WTC11 (cell line): ENCODE measurements at regions not wholly inside any gene's neighbourhood (a gene's known extent, or its start where the extent isn't known, plus 50 kb on each side); places are given as distances from the start of the nearest gene placed in this dataset.
A peak's percentile ranks its signal among the peaks of the same experiment; 100 is the strongest.

ENCODE experiments used
- ATAC-seq: fragments of 200-7000 bp; cut with Tn5 transposase; 2 replicates; pipeline ENCODE4 v1.10.0; 2021; ENCODE audit warnings: mild to moderate bottlenecking, moderate library complexity
- CTCF ChIA-PET: fragments of 300-600 bp; sonication (Branson Sonifier 250); formaldehyde crosslinking; loops from one replicate; lab custom pipeline; 2021; ENCODE audit warnings: antibody characterized with exemption; lab: Charles Lee
- POLR2A ChIA-PET: fragments of 350-600 bp; sonication (Branson Sonifier 250); formaldehyde crosslinking; loops from one replicate; lab custom pipeline; 2021; ENCODE audit warnings: antibody characterized with exemption; lab: Charles Lee
- DNase-seq: peaks from one replicate; pipeline ENCODE4 v3.0.0; 2021; ENCODE audit warnings: low spot score
- H3K27ac Mint-ChIP-seq: 2 replicates; pipeline ENCODE4 v1.8.0; 2021; ENCODE audit warnings: mixed read lengths
- H3K27me3 Mint-ChIP-seq: 2 replicates; pipeline ENCODE4 v1.8.0; 2021; ENCODE audit warnings: low read depth, mild to moderate bottlenecking, moderate library complexity, mixed read lengths
- H3K36me3 Mint-ChIP-seq: 2 replicates; pipeline ENCODE4 v1.8.0; 2021; ENCODE audit warnings: mixed read lengths
- H3K4me1 Mint-ChIP-seq: 2 replicates; pipeline ENCODE4 v1.8.0; 2022; ENCODE audit warnings: mixed read lengths
- H3K4me3 Mint-ChIP-seq: 2 replicates; pipeline ENCODE4 v1.8.0; 2021; ENCODE audit warnings: mild to moderate bottlenecking, moderate library complexity, mixed read lengths
- H3K9me3 Mint-ChIP-seq: 2 replicates; pipeline ENCODE4 v1.8.0; 2021; ENCODE audit warnings: mixed read lengths
- ETV6 ChIP-seq: sonication (generic); formaldehyde crosslinking; IDR thresholded peaks from 2 replicates; pipeline ENCODE4 v1.8.1; 2022; ENCODE audit warnings: mild to moderate bottlenecking, missing genetic modification reagents
- FOXK1 ChIP-seq: sonication (generic); formaldehyde crosslinking; IDR thresholded peaks from 2 replicates; pipeline ENCODE4 v1.8.0; 2022; ENCODE audit warnings: mild to moderate bottlenecking, moderate library complexity, missing genetic modification reagents
- IRF2 ChIP-seq: sonication (generic); formaldehyde crosslinking; IDR thresholded peaks from 2 replicates; pipeline ENCODE4 v1.8.0; 2022; ENCODE audit warnings: low read depth, missing genetic modification reagents, borderline replicate concordance
- NR2C2 ChIP-seq: sonication (generic); formaldehyde crosslinking; IDR thresholded peaks from 2 replicates; pipeline ENCODE4 v1.8.0; 2022; ENCODE audit warnings: mild to moderate bottlenecking, missing genetic modification reagents
- NR3C1 ChIP-seq: sonication (generic); formaldehyde crosslinking; conservative IDR thresholded peaks from 2 replicates; pipeline ENCODE4 v1.8.1; 2023; ENCODE audit warnings: low read depth, mild to moderate bottlenecking, missing genetic modification reagents
- RORB ChIP-seq: fragments of 250-450 bp; sonication (Bioruptor Pico); IDR thresholded peaks from 2 replicates; pipeline ENCODE4 v1.9.0; 2021; ENCODE audit warnings: mild to moderate bottlenecking
- SMAD3 ChIP-seq: sonication (generic); formaldehyde crosslinking; IDR thresholded peaks from 2 replicates; pipeline ENCODE4 v1.8.0; 2022; ENCODE audit warnings: missing genetic modification reagents, mild to moderate bottlenecking, borderline replicate concordance
- TP53 ChIP-seq: sonication (generic); formaldehyde crosslinking; IDR thresholded peaks from 2 replicates; pipeline ENCODE4 v1.8.1; 2023; ENCODE audit warnings: mild to moderate bottlenecking, missing genetic modification reagents
- ZBTB21 ChIP-seq: sonication (generic); formaldehyde crosslinking; IDR thresholded peaks from 2 replicates; pipeline ENCODE4 v1.8.1; 2023; ENCODE audit warnings: mild to moderate bottlenecking, missing genetic modification reagents, borderline replicate concordance
- ZNF232 ChIP-seq: sonication (generic); formaldehyde crosslinking; IDR thresholded peaks from 2 replicates; pipeline ENCODE4 v1.8.0; 2022; ENCODE audit warnings: mild to moderate bottlenecking, missing genetic modification reagents
- ZNF423 ChIP-seq: fragments of 250-450 bp; sonication (Bioruptor Pico); IDR thresholded peaks from 2 replicates; pipeline ENCODE4 v2.1.2; 2022; ENCODE audit warnings: mild to moderate bottlenecking, moderate library complexity
- TF ChIP-seq, protein P1 (sequence below): sonication (generic); formaldehyde crosslinking; IDR thresholded peaks from 2 replicates; pipeline ENCODE4 v1.8.0; 2023; ENCODE audit warnings: missing genetic modification reagents, mild to moderate bottlenecking, borderline replicate concordance
- TF ChIP-seq, protein P2 (sequence below): fragments of 200-600 bp; IDR thresholded peaks from 2 replicates; pipeline ENCODE4 v1.8.0; 2022; ENCODE audit warnings: antibody characterized with exemption
- TF ChIP-seq, protein P3 (sequence below): fragments of 250-450 bp; sonication (Bioruptor Pico); IDR thresholded peaks from 2 replicates; pipeline ENCODE4 v1.9.0; 2021; ENCODE audit warnings: mild to moderate bottlenecking
- TF ChIP-seq, protein P4 (sequence below): sonication (generic); formaldehyde crosslinking; IDR thresholded peaks from 2 replicates; pipeline ENCODE4 v1.8.1; 2023; ENCODE audit warnings: mild to moderate bottlenecking, moderate library complexity, missing genetic modification reagents

DNA sequence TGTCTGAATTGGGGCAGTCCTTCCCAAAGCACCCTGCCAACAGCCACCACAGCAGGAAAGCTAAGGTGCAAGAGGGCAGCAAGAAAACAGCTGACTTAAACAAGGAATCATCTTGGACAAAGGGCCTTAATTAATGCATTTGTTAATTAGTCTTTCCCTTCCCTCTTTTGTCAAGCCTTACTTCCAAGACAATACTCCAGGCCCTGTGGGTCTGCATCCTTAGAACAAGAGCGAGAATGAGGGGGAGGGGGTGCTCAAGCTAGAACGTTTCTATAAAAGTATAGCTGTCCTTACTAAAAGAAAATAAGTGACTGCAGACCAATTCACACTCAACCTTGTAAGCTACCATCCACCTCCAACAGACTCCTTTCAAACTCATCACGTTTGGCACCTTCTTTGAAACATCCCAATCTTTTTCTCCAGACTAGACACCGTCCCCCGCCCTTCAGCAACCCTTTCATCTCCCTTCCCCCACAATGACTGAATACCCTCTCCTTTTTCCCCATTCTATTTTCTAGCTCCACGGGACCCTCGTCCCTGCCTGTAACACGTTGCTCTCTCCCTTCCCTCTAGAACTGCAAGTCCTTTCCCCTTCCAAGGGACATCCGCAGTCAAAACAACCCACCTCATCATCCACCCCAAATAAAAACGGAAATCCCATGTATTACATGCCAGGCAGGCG is 85.7 kb upstream of the RNF38 start (continued):
- TF ChIP-seq, protein P1, sequence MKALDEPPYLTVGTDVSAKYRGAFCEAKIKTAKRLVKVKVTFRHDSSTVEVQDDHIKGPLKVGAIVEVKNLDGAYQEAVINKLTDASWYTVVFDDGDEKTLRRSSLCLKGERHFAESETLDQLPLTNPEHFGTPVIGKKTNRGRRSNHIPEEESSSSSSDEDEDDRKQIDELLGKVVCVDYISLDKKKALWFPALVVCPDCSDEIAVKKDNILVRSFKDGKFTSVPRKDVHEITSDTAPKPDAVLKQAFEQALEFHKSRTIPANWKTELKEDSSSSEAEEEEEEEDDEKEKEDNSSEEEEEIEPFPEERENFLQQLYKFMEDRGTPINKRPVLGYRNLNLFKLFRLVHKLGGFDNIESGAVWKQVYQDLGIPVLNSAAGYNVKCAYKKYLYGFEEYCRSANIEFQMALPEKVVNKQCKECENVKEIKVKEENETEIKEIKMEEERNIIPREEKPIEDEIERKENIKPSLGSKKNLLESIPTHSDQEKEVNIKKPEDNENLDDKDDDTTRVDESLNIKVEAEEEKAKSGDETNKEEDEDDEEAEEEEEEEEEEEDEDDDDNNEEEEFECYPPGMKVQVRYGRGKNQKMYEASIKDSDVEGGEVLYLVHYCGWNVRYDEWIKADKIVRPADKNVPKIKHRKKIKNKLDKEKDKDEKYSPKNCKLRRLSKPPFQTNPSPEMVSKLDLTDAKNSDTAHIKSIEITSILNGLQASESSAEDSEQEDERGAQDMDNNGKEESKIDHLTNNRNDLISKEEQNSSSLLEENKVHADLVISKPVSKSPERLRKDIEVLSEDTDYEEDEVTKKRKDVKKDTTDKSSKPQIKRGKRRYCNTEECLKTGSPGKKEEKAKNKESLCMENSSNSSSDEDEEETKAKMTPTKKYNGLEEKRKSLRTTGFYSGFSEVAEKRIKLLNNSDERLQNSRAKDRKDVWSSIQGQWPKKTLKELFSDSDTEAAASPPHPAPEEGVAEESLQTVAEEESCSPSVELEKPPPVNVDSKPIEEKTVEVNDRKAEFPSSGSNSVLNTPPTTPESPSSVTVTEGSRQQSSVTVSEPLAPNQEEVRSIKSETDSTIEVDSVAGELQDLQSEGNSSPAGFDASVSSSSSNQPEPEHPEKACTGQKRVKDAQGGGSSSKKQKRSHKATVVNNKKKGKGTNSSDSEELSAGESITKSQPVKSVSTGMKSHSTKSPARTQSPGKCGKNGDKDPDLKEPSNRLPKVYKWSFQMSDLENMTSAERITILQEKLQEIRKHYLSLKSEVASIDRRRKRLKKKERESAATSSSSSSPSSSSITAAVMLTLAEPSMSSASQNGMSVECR (CRISPR knock-in tag), result peak; percentile 48; the same call in 1 of the 2 replicates
- TF ChIP-seq FOXK1 (CRISPR knock-in tag) (no peak), ZNF232 (no peak)

DNA sequence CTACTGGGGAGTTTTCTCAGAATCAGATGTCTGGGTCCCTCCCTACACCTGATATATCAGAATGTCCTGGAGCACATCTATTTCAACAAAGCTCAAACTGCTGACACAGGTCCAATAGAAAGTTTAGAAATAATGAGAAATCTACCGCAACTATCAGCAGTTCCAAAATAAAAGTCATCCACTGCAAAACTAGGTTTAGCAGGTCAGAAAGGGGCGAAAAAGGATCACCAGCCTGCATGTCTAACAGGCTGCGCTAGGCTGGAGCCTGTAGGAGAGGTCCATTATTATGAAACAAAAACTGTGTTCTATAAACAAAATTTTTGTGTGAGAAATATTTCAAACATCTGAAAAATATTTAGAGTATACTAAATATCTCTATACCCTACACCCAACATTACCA is 84.1 kb upstream of the RNF38 start:
- ChIA-PET CTCF (no interaction called here), POLR2A (no interaction called here)
- Mint-ChIP-seq H3K27me3 (no peaks in the 10 kb centered on the region), H3K4me3 (peak overlapping the region; percentile 32), H3K4me1 (peaks cover 60% of the 10 kb centered on the region), H3K9me3 (no peaks in the 10 kb centered on the region), H3K27ac (peak overlapping the region; percentile 61), H3K36me3 (no peaks in the 10 kb centered on the region)
- DNase-seq (no peak), ATAC-seq (no peak)
- no peak for TF ChIP-seq NR3C1
- TF ChIP-seq, protein P2, sequence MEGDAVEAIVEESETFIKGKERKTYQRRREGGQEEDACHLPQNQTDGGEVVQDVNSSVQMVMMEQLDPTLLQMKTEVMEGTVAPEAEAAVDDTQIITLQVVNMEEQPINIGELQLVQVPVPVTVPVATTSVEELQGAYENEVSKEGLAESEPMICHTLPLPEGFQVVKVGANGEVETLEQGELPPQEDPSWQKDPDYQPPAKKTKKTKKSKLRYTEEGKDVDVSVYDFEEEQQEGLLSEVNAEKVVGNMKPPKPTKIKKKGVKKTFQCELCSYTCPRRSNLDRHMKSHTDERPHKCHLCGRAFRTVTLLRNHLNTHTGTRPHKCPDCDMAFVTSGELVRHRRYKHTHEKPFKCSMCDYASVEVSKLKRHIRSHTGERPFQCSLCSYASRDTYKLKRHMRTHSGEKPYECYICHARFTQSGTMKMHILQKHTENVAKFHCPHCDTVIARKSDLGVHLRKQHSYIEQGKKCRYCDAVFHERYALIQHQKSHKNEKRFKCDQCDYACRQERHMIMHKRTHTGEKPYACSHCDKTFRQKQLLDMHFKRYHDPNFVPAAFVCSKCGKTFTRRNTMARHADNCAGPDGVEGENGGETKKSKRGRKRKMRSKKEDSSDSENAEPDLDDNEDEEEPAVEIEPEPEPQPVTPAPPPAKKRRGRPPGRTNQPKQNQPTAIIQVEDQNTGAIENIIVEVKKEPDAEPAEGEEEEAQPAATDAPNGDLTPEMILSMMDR, result no peak
- TF ChIP-seq, protein P3, sequence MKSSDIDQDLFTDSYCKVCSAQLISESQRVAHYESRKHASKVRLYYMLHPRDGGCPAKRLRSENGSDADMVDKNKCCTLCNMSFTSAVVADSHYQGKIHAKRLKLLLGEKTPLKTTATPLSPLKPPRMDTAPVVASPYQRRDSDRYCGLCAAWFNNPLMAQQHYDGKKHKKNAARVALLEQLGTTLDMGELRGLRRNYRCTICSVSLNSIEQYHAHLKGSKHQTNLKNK (CRISPR knock-in tag), result no peak

DNA sequence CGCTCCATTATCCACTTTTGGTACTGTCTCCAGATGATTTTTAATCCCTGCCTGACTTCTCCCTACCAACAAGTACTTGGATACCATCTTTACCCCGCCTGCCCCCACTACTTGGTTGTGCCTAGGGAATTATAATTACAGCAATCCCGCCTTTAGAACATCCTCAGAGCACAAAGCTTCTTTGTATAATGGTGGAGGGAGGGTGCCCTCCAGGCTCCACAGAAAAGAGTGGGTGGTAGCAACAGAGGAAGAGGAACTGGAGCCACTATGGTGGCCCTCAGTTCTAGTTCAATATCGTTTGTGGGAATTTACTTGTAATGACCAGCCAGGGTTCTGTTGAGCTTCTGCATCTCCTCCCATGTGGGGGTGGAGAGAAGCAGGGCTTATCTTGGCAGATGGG is 79.0 kb upstream of the RNF38 start:
- Mint-ChIP-seq H3K36me3 (no peaks in the 10 kb centered on the region), H3K4me1 (peaks cover 39% of the 10 kb centered on the region)
- no peak for ATAC-seq
- CTCF ChIA-PET, result interaction anchor here (0.6 to 1.5 kb wide), 2 partner anchors 71 to 72 kb away, joined by 3 to 5 read pairs; no protein-coding TSS in a partner anchor
- TF ChIP-seq NR2C2 (CRISPR knock-in tag), result no peak
- TF ChIP-seq TP53, result no peak
- TF ChIP-seq, protein P4, sequence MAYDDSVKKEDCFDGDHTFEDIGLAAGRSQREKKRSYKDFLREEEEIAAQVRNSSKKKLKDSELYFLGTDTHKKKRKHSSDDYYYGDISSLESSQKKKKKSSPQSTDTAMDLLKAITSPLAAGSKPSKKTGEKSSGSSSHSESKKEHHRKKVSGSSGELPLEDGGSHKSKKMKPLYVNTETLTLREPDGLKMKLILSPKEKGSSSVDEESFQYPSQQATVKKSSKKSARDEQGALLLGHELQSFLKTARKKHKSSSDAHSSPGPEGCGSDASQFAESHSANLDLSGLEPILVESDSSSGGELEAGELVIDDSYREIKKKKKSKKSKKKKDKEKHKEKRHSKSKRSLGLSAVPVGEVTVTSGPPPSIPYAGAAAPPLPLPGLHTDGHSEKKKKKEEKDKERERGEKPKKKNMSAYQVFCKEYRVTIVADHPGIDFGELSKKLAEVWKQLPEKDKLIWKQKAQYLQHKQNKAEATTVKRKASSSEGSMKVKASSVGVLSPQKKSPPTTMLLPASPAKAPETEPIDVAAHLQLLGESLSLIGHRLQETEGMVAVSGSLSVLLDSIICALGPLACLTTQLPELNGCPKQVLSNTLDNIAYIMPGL (CRISPR knock-in tag), result no peak
- no peak for TF ChIP-seq ETV6 (CRISPR knock-in tag)
- no peak for TF ChIP-seq SMAD3 (CRISPR knock-in tag)
- TF ChIP-seq RORB, result no peak
- TF ChIP-seq, all 79 proteins: peak for 0
- Mint-ChIP-seq H3K4me3 (no peak overlapping the region), H3K9me3 (no peaks in the 10 kb centered on the region), H3K27me3 (no peaks in the 10 kb centered on the region), H3K27ac (peak overlapping the region; percentile 67)
- POLR2A ChIA-PET, result no interaction called here
- DNase-seq, result no peak

DNA sequence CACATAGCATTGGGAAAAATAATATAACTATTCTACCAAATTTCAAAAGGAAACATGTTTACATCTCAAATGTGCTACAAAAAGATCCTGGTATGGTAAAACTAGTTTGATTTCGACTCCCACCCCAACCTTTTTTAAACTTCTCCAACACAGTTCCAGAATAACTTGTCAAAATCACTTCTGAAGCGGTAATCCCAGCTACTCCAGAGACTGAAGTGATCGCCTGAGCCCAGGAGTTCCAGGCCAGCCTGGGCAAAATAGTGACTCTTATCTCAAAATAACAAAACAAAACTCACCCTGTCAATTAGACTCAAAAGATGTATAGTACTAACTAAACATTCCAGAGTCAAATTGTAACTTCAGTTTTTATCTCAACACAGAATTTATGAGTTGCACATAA is 71.3 kb upstream of the RNF38 start:
- H3K27me3 Mint-ChIP-seq, result no peaks in the 10 kb centered on the region
- POLR2A ChIA-PET, result no interaction called here
- ATAC-seq (no peak), DNase-seq (no peak)
- 0 out of 2 replicates have a peak, but pooled peaks cover 4% of the 10 kb centered on the region for H3K36me3 Mint-ChIP-seq
- CTCF ChIA-PET, result interaction anchor here (0.8 kb wide), 1 partner anchor 64 kb away, joined by 4 read pairs; no protein-coding TSS in a partner anchor
- no peak overlapping the region for H3K4me3 Mint-ChIP-seq
- H3K4me1 Mint-ChIP-seq, result peaks cover 18% of the 10 kb centered on the region
- H3K27ac Mint-ChIP-seq, result peak overlapping the region; percentile 88
- TF ChIP-seq ZBTB21 (no peak), ZNF423 (CRISPR knock-in tag) (no peak), IRF2 (CRISPR knock-in tag) (no peak)
- no peaks in the 10 kb centered on the region for H3K9me3 Mint-ChIP-seq
